Neuron (in vitro differentiated cells): ENCODE measurements at regions not wholly inside any gene's neighbourhood (a gene's known extent, or its start where the extent isn't known, plus 50 kb on each side); places are given as distances from the start of the nearest gene placed in this dataset.

ENCODE experiments used
- H2AFZ ChIP-seq: one replicate; pipeline ENCODE4 v1.6.1; 2013; ENCODE audit warnings: low read depth, mild to moderate bottlenecking, inconsistent platforms, low read length, moderate library complexity
- H3K27me3 ChIP-seq: one replicate; pipeline ENCODE4 v1.6.1; 2013; ENCODE audit warnings: low read length; ENCODE audit not compliant: insufficient read depth
- H3K36me3 ChIP-seq: one replicate; pipeline ENCODE4 v1.6.1; 2013; ENCODE audit warnings: low read length; ENCODE audit not compliant: insufficient read depth
- H3K4me1 ChIP-seq: one replicate; pipeline ENCODE4 v1.6.1; 2013; ENCODE audit warnings: low read length; ENCODE audit not compliant: insufficient read depth
- H3K4me3 ChIP-seq: 2 replicates; pipeline ENCODE4 v1.5.1; 2013; ENCODE audit warnings: mild to moderate bottlenecking, low read length, moderate library complexity
- H3K9me3 ChIP-seq: one replicate; pipeline ENCODE4 v1.6.1; 2013; ENCODE audit warnings: low read length

- H2AFZ ChIP-seq = no peak overlapping the region
- no peak overlapping the region for H3K4me3 ChIP-seq
- H3K36me3 ChIP-seq = no peaks in the 10 kb centered on the region
- no peaks in the 10 kb centered on the region for H3K4me1 ChIP-seq
- no peaks in the 10 kb centered on the region for H3K9me3 ChIP-seq
- H3K27me3 ChIP-seq = peaks cover 5% of the 10 kb centered on the region
These were observed 61.3 kb upstream of the HDAC4 start for GRCh38 chr2:239462191-239462515.

DNA sequence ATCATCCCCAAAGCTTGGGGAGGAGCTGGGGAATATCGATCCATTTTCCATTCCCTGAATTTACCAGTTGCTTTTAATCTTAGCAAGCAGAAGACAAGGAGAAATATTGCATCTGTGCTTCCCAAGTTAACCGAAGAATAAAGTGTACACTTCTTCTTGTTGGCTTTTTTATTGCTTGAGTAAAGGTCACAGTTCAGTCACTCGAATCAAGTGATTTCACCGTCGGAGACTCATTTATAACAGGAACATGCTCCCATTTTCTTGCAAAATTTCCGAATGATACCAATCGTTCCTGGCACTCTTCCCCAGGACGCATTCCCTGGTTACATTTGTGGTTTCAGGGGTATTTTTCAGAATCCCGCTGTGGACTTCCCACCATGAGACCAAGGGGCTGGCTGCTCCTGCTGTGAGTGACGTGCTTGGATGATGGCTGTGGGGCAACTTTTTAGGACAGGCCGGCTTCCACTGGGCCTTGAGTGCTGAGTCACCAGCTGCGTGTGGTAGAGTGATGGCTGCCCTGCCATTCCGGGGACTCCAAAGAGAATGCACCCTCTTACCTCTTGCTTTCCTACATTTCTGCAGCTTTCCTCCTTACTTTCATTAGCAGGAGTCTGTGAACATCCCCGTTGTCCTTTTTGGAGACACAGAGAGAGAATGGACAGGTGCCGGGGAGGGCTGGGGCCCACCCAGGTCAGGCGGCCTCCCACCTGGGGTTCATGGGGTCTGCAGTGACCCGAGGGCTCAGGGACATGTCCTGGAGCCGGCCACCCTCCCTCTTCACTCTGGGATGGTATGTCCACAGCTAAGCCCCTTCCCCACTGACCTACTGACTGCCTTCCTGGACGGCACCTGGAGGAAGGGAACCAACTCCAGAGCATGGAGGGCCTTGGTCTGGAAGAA is 60.7 kb upstream of the HDAC4 start:
- Histone ChIP-seq H3K27me3 (peaks cover 5% of the 10 kb centered on the region), H3K4me1 (no peaks in the 10 kb centered on the region), H2AFZ (no peak overlapping the region), H3K9me3 (no peaks in the 10 kb centered on the region), H3K4me3 (no peak overlapping the region), H3K36me3 (no peaks in the 10 kb centered on the region)

DNA sequence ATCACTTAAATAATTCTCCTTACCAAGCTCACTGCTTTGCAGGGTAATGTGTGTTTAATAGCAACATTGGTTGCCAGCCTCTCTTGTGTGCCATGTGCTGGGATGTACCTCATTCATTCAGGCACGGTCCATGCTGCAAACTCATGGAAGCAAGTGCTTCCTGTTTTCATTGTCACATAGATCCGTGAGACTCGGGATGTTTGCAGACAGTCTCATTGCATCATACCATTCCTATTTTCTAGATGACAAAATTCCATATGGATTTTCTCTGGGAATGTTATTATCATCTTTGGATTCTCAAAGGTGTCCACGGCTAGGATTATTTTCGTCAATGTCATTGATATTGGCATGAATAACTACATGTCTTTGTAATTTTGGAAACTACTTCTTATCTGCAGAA is 60.0 kb upstream of the HDAC4 start:
- H3K4me3 ChIP-seq = no peak overlapping the region

DNA sequence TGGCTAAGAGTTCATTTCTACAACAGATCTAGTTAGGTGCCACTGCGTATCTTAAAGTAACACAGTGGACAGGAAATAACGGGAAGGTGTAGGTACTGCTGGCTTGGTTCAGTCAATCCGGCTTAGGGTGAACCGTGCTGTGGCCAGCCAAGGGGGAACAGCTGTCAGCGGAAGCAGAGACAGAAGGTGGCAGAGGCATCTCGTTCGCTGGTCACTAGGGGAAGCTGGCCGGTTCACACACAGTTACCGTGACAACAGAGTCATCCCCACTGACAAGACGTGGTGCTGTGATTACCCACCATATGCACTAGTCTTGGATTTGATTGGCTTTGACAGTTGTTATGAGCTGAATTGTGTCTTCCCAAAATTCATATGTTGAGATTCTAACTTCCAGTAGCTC is 58.8 kb upstream of the HDAC4 start:
- Histone ChIP-seq H3K27me3 (peaks cover 3% of the 10 kb centered on the region), H2AFZ (no peak overlapping the region), H3K4me1 (no peaks in the 10 kb centered on the region), H3K36me3 (no peaks in the 10 kb centered on the region), H3K9me3 (no peaks in the 10 kb centered on the region), H3K4me3 (no peak overlapping the region)

More for the DNA sequence above, 60.0 kb upstream of the HDAC4 start:
- Histone ChIP-seq H3K36me3 (no peaks in the 10 kb centered on the region), H3K27me3 (peaks cover 3% of the 10 kb centered on the region), H3K9me3 (no peaks in the 10 kb centered on the region), H3K4me1 (no peaks in the 10 kb centered on the region), H2AFZ (no peak overlapping the region)

DNA sequence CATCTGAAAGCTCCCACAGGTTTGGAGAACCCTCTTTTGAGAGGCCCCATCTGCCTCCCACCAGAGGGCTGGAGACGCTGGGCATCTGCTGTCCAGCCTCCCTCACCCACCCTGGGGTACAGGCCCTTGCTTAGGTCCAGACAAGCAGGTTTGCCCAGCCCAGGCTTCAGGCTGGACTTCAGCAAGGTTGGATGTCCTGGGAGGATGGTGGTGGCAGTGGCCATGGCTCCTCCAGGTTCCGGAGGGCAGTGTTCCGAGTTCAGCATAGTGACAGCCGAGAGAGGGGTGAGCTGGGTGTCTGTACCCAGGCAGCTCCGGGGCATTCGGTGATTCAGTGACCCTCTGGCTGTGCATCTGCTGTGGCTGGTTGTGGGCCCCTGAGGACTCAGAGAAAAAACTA is 58.2 kb upstream of the HDAC4 start:
- Histone ChIP-seq H3K9me3 (no peaks in the 10 kb centered on the region), H2AFZ (no peak overlapping the region), H3K36me3 (no peaks in the 10 kb centered on the region), H3K4me1 (no peaks in the 10 kb centered on the region), H3K4me3 (no peak overlapping the region), H3K27me3 (peaks cover 3% of the 10 kb centered on the region)

- no peak overlapping the region for H2AFZ ChIP-seq
- H3K36me3 ChIP-seq = no peaks in the 10 kb centered on the region
- no peaks in the 10 kb centered on the region for H3K9me3 ChIP-seq
- no peaks in the 10 kb centered on the region for H3K4me1 ChIP-seq
- H3K4me3 ChIP-seq = no peak overlapping the region
- peaks cover 3% of the 10 kb centered on the region for H3K27me3 ChIP-seq
These were observed 57.0 kb upstream of the HDAC4 start for GRCh38 chr2:239457586-239458445.

DNA sequence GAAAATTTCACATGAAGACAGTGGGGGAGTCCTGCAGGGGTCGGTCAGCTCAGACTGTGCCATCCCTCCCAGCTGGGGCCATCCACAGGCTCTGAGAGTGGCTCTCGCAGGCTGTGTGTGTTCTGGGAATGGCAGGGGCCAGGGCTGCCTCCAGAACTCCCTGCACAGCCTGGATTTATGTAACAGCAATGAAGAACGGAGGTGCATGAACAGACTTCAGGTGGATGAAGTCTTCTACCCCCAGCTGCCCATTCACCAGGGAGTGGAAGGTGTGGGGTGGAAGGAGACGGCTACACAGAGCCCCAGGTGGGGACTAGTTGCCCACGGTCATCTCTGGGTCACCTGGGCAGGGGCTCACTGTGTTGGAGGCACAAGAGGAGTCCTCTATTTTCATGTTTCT is 56.1 kb upstream of the HDAC4 start:
- H3K4me3 ChIP-seq = no peak overlapping the region
- no peaks in the 10 kb centered on the region for H3K9me3 ChIP-seq
- no peaks in the 10 kb centered on the region for H3K4me1 ChIP-seq
- H3K36me3 ChIP-seq = no peaks in the 10 kb centered on the region
- peaks cover 3% of the 10 kb centered on the region for H3K27me3 ChIP-seq
- no peak overlapping the region for H2AFZ ChIP-seq

DNA sequence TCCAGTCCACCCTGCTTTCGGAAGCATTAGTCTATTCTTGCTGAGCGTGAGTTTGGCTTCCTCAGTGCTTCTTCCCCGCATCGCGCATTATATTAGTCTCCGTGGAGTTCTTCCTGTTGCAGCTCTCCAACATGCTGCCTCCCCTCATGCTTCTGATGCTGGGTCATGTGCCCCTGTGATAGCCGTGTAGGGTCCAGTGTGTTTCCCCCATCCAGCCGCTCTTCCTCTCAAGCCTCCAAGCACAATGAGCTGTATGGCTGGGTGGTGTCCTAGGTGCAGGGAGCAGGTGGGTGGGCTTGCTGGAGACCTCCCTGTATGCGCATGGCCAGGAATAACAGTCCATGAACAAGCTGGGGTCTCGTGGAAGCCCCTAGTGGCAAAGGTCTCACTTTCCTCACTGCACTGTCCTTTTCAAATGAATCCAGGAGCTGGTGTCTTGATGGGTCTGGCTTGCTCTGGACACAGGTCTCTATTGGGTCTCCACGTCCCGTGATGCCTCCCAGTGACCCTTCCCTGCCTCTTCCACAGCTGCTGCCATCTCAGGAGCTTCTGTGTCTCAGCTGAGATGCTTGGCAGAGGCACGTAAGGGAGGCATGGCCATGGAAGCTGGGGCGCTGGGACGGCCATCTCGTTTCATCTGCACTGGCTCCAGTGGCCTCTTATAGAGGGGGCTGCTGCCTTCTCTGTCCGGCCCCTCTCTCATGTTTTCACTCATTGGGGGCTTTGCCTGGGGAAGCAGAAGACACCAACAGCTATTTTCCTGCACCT is 54.8 kb upstream of the HDAC4 start:
- H3K27me3 ChIP-seq = peaks cover 3% of the 10 kb centered on the region
- H2AFZ ChIP-seq = no peak overlapping the region
- H3K4me3 ChIP-seq = no peak overlapping the region
- H3K4me1 ChIP-seq = no peaks in the 10 kb centered on the region
- H3K36me3 ChIP-seq = no peaks in the 10 kb centered on the region
- no peaks in the 10 kb centered on the region for H3K9me3 ChIP-seq

DNA sequence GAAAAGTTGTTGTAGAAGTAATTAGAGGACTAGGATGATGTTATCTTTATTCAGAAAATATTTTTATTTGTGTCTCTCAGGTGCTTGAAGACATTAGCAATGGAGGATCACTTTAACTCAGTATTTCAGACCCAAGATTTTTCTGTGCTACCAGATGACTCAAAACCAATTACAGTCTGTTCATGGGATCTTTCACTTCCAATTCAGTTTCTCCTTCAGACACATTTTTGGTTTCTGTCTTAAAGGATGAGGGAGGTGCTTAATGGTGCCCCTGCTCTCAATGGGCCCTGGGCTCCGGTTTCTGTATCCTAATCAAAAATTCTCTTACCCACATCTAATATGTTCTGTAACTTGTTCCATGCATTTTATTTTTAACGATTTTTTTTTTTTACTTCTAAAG is 53.7 kb upstream of the HDAC4 start:
- no peak overlapping the region for H3K4me3 ChIP-seq
- no peak overlapping the region for H2AFZ ChIP-seq
- no peaks in the 10 kb centered on the region for H3K36me3 ChIP-seq
- H3K4me1 ChIP-seq = no peaks in the 10 kb centered on the region
- H3K27me3 ChIP-seq = peaks cover 3% of the 10 kb centered on the region
- no peaks in the 10 kb centered on the region for H3K9me3 ChIP-seq
